Stimulated activated naive CD8-positive, alpha-beta T cell treated with anti-CD3 and anti-CD28 coated beads, Interleukin-15, Interleukin-2, amounts not matched to agents 100 U/mL and 50 U/mL, for 24 hours (primary cell): ENCODE measurements at regions not wholly inside any gene's neighbourhood (a gene's known extent, or its start where the extent isn't known, plus 50 kb on each side); places are given as distances from the start of the nearest gene placed in this dataset.

Source experiments
- ATAC-seq: fragments of 150-1000 bp; cut with Tn5 transposase; one replicate; pipeline ENCODE4 v1.10.0; 2021
- DNase-seq: peaks from one replicate; pipeline ENCODE4 v3.0.0; 2021

DNA sequence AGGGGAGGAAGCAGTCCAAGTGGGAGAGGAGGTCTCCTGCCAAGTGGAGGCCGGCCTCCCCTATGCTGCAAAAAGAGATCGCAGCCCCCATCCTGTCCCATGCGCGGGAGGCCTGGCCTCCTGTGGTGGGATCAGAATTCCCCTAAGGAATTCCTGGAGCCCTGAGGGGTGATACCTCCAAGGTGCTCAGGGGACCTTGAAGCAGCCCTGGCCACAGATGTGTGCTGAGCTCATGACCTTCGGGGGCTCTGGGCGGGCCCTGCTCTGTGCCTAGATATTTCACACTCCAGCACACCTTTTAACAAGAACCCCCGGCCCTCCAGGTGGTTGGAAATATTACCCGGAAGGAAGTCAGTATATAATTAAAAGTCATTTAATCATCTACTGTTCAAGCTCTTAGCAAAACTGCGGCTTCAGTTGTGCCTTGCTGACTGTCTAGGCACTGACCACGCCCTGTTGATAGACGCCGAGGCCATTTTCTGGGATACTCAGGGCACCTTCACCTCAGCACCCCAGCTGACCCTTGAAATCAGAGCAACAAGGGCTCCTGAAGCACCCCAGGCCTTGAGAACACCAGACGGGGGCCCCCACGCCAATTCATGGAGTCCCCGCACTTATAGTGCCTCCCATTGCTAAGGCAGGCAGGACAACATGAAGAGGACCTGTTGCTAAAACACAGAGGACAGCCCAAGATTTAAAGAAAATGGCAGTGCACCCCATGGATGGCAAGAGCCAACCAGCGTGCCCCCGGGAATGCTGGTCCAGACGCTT, 119.1 kb downstream of the NDUFA10 start:
- ATAC-seq (no peak), DNase-seq (no peak)

DNA sequence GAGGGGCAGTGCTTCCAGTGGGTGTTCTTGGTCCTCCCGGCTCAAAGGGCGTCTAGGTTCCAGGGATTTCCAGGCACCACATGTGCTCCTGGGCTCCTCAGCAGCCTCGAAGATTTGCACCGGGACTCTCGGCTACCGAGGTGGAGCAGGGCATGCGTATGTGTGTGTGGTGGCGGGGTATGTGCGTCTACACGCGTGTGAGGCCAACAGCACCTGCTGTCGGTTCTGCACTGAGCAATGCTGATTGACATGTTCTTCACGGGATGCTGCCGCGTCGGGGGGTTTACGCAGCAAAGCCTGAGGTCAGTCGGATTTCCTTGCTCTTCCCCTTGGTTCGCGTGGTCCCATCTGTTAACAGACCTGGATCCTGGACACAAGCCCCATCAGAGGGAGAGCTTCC, 119.8 kb downstream of the NDUFA10 start:
- DNase-seq (no peak), ATAC-seq (no peak)

DNA sequence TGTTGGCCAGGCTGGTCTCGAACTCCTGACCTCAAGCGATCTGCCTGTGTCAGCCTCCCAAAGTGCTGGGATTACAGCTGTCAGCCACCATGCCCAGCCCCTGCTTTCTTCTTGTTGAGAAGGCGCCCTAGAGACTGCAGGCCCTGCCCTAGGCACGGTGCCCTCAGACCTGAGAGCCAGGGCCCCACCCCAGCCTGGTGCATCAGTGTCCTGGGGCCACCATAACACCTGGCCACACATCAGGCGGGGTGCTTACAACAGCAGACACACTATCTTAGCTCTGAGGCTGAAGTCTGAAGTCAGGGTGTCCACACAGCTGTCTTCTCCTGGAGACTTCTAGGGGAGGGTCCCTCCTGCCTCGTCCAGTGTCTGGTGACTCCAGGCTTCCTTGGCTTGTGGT, 120.6 kb downstream of the NDUFA10 start:
- no peak for DNase-seq
- no peak for ATAC-seq

DNA sequence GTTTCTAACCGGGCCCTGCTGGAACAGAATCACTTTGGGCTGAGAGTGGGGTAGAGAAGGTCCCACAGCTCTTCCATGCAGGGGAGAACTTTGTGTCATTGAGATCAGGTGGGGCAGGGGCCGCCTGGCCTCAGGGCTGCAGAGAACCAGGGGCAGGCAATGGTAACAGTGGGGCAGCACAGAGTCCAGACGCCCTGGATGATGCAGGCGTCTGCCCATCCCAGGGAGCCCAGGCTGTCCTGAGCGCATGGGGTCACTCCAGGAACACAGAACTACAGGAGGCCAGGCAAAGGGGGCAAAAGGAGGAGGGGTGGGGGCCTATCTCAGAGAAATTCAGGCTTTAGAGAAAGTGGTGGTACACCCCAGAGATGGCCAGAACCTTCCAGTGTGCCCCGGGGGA, 121.3 kb downstream of the NDUFA10 start:
- ATAC-seq: no peak
- DNase-seq: no peak

DNA sequence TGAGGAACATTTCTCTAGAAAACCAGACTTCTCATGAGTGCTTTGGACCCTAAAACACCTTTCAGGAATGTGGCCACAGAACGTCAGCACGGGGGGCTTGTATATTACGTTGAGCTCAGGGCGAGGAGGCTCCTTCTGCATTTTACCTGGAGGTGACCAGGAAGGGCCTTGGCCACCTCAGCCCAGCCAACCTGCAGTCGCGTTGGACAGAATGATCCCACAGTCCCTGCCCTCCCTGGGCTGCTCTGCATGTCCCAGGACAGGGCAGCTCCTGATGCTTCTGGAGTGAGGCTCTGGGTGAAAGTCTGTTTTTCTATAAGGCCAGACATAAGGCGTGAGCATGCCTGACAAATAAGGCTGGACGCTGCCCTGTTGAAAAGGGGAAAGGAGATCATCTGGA, 121.9 kb downstream of the NDUFA10 start:
- ATAC-seq (no peak), DNase-seq (no peak)

DNA sequence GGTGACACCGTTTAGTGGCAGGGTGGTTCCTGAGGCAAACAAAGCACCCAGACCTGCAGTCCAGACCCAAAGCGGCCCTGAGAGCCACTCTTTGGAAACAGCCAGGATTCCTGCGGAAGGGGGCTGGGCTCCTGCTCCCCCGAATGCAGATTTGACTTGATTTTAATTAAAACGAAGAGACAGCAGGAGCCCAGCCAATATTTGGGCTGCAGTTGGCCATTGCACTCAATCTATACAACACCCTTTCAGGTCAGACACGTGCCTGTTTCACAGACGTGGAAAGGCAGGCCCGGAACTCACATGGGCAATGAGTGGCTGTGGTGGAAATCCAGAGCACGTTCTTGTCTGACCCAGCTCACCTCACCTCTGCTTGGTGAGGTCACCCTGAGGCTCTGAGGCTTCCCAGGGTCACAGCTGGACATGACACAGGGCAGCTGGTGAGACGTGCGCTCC, 122.4 kb downstream of the NDUFA10 start:
- no peak for ATAC-seq
- DNase-seq: no peak

DNA sequence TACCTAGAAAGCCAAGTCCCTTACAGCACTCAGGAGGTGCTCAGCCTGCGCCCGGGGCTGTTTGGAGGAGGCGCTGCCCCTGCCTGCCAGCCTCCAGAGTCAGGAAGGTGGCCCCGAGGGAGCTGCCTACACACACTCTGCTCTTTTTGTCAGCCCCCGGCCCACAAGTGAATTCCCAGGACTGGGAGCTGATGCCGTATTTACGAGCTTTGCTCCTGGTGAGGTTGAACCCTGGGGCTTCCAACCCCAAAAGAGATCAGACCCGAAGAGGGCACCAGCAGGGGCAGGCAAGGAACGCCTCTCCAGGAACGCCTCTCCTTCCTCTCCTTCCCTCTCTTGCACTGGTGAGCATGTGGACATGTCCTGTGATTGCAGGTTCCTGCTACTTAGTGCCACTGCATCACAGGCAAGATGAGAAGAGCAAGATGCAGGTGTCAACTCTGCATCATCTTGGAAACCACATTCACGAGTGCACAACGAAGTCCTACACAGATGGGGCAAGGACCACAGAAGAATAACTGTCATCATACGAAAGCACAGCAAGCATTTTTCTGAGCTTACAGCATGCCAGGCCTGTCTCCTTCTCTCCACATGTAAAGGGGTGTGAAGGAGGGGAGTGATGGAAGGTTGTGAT, 126.7 kb downstream of the NDUFA10 start:
- no peak for DNase-seq

DNA sequence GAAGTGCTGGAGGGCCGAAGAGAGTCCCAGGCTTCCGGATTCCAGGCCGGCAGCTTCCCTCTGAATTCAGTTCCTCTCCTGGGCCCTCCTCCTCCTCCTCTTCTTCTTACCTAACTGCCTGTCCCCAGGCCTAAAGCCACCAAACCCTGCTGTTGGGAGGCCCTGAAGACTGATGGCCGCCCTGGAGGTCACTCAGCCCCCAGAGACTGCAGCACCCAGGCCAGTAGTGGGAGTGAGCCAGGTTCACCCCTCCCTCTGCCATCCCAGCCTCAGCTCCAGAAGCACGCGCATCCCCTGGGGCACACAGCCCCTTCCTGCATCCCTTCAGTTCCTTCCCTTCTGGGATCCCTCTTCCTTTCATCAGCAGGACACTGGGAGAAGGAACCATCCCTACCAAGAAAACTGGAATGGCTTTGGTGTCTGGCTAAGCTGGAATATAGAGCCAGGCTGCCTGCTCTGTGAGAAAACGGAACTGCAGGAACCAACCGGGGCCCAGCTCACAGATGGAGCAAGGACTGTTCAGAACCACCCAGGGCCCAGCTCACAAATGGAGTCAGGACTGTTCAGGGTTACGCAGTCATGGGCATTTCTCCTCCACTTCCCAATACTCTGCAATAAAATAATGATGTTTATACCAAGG, 127.4 kb downstream of the NDUFA10 start:
- ATAC-seq: no peak
- no peak for DNase-seq

More for the DNA sequence above, 126.7 kb downstream of the NDUFA10 start:
- ATAC-seq: no peak

DNA sequence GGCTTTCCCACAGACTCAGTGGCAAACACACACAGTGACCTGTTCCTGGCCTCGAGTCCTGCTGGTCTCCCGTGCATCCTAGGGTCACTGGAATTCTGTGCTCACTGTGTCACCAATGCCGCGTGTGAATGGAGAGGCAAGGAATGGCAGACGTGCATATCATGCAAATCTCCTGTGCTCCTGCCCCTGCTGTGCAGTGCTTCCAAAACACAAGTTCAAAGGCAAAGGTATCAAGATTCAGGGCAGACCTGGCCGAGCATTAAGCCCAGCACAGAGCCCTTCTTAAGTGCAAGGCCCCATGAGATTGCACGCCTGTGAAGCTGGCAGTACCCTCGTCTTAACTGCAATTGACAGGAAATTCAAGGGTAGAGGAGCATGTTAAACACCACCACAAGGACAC, 129.1 kb downstream of the NDUFA10 start:
- DNase-seq (no peak), ATAC-seq (no peak)

DNA sequence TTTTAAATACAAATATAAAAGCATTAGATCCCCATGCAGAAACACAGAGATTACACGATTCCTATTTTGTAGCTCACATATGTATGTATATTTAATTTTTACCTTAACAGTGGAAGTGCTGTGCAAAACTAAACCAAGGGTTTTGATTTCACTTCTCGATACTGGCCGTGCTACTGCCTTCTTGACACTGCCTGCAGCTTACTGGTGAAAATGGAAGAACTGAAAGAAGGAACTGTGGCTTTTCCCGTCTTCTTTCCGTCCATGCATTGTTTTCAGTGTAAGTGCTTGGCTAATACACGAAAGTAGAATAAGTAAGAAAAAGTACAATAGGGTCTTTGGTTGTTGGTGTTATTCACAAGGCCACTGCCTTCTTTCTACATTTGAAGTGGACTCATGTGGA, 129.5 kb downstream of the NDUFA10 start:
- DNase-seq (no peak), ATAC-seq (no peak)

DNA sequence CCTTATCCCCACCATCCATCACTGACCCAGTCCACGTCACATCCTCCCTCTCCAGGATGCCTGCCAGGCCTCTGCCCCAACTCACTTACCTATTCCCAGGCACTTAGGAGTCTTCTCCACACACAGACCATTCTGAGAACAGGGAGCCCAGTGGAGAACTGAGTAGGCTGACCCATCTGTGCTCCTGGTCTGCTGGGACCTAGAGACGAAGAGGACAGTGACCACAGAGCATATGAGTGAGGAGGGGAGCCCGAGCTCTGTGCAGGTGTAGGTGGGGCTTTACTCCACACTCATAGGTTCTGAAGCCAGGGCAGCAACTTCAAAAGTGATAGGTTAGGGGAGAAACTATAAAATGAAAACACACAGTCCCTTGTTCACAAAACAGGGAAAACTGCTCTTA, 130.0 kb downstream of the NDUFA10 start:
- DNase-seq: no peak
- ATAC-seq: no peak

DNA sequence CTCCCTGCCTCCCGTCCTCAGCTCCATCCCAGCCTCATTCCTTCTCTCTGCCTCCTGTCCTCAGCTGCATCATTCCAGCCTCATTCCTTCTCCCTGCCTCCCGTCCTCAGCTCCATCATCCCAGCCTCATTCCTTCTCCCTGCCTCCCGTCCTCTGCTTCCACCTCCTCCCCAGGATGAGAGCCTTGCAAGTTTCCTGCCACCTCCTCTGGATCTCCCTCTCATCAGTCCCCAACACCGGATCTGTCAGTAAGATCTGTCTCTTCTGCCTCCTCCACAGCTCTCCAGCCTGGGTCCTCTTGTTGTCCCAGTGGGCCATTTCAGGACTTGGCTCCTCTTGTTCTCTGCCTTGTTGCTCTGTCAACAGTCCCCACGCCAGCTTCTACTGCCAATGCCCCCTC, 130.9 kb downstream of the NDUFA10 start:
- DNase-seq: no peak
- no peak for ATAC-seq

DNA sequence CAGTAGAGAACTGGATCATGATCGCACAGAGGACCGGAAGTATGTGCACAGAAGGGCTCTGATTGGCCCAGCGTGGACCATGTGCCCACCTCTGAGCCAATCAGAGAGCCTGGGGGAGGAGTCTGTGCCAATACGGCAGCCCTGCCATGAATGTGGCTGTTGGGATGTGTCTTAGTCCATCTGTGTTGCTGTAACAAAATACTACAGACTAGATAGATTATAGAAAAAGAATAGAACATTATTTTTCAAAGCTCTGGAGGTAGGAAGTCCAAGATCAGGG, 132.0 kb downstream of the NDUFA10 start:
- DNase-seq: no peak
- no peak for ATAC-seq

DNA sequence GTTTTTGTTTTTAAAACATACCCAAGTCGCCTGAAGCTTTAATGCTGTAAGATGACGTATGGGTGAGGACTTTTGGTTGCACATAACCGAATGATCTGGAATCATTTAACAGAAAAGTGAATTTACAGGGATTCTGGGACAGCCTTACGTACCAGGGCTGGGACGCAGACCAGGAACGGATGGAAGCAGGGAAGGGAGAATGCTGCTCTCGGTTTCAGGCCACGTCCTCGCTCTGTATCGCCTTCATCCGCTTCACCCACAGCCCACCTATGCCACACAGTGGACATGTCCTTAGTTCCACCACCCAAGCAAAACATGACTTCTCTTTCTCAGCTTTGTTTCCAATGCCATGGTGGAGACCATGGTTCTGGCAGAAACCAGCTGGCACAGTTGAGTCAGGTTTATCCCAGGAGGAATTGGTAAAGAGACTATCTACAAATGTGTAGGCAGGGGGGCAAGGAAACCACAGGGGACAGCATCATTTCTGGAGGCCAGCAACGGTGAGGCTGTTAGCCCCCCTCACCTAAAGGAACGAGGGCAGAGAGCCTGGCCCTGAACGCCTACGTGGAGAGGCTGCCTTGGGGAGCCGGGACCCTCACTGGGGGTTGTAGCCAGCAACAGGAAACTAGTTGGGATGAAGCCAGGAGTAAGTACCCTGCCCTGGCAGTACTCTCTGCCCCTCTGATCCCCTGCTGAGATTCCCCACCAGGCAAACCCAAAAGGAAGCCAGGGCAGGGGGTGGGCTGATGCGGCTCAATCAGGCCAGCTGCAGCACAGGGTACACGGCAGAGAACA, 132.5 kb downstream of the NDUFA10 start:
- ATAC-seq (no peak), DNase-seq (no peak)

DNA sequence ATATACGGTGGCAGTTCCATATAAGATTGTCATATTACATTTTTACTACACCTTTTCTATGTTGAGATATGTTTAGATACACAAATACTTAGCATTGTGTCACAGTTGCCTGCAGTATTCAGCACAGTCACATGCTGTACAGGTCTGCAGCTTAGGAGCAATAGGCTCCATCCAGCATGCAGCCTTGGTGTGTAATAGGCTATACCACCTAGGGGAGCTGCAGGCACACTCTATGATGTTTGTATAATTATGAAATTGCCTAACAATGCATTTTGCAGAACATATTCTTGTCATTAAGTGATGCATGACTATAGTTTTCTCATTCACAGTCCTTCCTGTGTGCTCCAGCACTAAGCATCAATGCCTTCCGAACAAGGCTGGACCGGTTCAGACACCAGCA, 133.4 kb downstream of the NDUFA10 start:
- ATAC-seq: no peak
- no peak for DNase-seq

DNA sequence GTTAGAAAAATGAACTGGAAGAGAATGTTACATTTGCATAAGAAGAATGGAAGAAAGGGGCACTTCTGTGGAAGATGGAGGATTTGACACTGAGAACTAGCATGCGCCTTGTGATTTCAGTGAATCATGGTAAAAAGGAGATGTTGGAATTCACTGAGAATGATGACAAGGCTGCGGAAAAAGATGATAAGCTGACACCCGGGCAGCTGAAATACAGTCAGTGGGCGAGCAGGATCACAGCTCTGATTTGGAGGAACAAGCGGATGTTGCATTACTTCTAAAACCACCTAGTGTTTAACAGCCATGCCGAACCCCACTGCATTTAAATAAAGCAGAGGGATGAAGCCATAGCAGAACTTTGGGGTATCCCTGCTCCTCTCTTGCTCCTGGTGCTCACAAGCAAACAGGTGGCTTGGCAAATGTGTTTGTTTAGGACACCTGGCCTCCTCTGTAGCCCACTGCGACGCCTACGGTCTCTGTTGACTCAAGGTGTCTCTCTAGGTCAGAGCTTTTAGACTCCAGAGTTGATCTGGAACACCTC, 134.9 kb downstream of the NDUFA10 start:
- DNase-seq: no peak
- ATAC-seq: no peak

DNA sequence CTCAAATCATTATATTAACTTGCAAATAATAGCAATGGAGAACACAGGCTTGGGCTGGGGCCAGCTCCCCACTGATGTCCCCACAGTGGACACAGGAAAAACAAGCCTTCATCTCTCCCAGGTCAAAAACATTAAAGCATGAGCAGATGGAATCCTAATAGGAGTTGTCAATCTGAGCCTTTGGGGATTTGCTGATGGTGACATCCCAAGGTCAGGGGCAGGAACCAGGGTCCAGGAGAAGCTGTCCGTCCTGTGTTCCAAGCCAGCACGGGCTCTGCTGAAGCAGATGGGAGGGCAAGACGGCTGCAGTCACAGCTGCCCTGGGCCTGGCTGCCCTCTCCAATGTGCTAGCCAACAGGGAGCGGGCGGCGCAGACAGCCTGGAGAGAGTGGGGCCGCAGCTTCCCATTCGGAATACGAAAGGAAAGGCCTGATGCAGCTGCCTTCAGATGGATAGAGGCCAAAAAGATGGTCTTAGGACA, 135.5 kb downstream of the NDUFA10 start:
- ATAC-seq (no peak), DNase-seq (no peak)

DNA sequence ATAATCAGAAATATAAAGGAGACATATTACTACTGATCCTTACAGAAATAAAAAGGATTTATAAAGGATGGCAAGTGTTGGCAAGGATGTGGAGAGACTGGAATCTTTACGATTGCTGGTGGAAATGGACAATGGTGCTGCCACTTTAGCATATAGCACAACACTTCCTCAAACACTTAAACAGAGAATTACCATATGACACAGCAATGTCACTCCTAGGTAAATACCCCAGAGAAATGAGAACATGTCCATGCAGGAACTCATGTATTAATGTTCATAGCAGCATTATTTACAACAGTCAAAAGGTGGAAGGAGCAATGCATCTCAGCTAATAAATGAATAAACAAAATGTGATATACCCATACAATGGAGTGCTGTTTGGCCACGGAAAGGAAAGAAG, 137.5 kb downstream of the NDUFA10 start:
- no peak for ATAC-seq

DNA sequence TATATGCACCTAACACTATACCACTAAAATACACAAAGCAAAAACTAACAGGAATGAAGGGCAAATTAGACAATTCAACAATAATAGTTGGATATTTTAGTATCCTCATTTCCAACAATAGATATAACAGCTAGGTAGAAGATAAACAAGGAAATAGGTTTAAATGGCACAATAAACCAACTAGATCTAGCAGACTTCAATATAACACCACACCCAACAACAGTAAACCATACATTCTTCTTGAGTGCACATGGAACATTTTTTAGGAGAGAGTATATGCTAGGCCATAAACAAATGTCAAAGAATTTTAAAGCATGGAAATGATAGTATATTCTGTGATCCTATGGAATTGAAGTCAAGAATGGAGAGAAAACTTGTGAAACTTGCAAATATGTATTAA, 138.4 kb downstream of the NDUFA10 start:
- DNase-seq (no peak), ATAC-seq (no peak)

More for the DNA sequence above, 137.5 kb downstream of the NDUFA10 start:
- DNase-seq: no peak

DNA sequence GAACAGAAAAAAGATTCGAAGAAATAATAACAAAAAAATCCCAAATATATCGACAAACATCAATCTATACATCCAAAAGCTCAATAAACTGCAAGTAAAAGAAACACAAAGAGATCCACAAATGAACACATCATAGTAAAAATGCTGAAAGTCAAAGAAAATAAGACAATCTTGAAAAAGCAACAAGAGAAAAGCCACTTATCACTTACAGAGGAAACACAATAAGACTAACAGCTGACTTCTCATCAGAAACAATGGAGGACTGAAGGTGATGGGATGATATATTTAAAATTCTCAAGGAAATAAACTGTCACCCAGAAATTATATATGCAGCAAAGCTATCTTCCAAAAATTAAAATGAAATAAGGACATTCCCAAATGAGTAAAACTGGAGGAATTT, 140.3 kb downstream of the NDUFA10 start:
- no peak for DNase-seq
- no peak for ATAC-seq

DNA sequence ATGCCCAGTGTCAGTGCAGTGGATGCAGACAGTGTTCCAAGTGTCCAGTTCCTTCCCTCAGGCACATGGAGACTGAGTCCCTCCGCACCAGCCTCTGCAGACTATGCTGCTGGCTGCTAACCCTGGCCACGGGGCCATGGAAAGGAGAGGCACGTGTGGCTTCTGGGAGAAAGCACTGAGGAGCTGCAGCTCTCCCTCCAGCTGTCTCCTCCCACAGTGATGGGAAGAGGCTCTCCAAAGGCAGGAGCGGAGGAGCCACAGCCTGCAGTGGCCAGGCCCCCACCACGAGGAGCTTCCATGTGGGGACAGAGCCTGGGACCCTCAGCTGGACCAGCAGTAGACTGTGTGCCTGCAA, 141.1 kb downstream of the NDUFA10 start:
- no peak for ATAC-seq
- no peak for DNase-seq

DNA sequence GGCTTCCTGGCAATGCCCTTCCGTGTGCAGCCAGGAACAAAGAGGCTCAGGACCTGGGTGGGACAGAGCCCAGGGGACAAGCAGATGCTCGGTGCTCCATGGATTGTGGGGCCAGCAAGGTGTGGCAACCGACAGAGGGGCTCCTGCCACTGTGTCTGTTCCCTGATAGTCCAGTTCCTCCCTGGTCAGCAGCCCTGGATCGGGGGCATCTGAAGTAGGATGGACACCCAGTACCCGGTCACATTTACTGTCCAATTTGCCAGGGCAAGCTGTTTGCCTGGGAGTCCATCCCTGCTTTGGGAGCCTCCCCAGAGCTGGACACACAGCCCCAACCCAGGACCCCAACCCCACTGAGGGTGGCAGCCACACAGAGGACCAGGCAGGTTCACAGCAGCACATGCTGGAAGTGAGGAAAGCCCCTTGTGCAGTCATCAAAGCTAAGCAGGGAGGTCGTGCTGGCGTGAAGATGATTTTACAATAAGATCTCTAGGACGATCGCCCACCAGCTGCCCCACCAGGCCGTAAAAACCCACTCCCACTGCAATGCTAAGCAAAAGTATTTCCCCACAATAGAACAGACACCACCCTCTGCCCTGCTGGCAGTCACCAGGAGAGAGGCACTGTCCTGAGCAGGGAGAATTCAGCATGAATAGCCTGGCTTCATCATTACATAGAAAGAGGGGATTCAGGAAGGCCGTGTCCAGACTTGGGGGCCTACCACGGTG, 141.7 kb downstream of the NDUFA10 start:
- no peak for DNase-seq
- ATAC-seq: no peak
